ENCODE measurements at regions not wholly inside any gene's neighbourhood (a gene's known extent, or its start where the extent isn't known, plus 50 kb on each side); places are given as distances from the start of the nearest gene placed in this dataset.

GRCh38 chr5:93145767-93146166, 435.3 kb downstream of the NR2F1-AS1 start:
- TF ChIP-seq, protein P1, sequence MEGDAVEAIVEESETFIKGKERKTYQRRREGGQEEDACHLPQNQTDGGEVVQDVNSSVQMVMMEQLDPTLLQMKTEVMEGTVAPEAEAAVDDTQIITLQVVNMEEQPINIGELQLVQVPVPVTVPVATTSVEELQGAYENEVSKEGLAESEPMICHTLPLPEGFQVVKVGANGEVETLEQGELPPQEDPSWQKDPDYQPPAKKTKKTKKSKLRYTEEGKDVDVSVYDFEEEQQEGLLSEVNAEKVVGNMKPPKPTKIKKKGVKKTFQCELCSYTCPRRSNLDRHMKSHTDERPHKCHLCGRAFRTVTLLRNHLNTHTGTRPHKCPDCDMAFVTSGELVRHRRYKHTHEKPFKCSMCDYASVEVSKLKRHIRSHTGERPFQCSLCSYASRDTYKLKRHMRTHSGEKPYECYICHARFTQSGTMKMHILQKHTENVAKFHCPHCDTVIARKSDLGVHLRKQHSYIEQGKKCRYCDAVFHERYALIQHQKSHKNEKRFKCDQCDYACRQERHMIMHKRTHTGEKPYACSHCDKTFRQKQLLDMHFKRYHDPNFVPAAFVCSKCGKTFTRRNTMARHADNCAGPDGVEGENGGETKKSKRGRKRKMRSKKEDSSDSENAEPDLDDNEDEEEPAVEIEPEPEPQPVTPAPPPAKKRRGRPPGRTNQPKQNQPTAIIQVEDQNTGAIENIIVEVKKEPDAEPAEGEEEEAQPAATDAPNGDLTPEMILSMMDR (IDR thresholded peaks at IDR 0.05; ENCODE audit: low read length): no peak
- TF ChIP-seq EZH2 (IDR thresholded peaks at IDR 0.05; ENCODE audit: borderline replicate concordance, low read length): no peak

Data from OCI-LY1 (cell line).